IMR-90 (cell line): ENCODE measurements at regions not wholly inside any gene's neighbourhood (a gene's known extent, or its start where the extent isn't known, plus 50 kb on each side); places are given as distances from the start of the nearest gene placed in this dataset.

Experiments
- ATAC-seq: fragments of 200-7000 bp; cut with Tn5 transposase; 2 replicates; pipeline ENCODE4 v1.9.1; 2020; ENCODE audit warnings: low read depth, mild to moderate bottlenecking, moderate library complexity
- BruUV-seq: library from RNA; stranded (reverse); fragments of 400-500 nt; replicated peaks from 2 replicates; lab custom pipeline; 2021; lab: Mats Ljungman, UMichigan
- CTCF ChIA-PET: fragments of 300-600 bp; formaldehyde crosslinking; extraction: SDS; loops from one replicate; lab custom pipeline; 2021; ENCODE audit warnings: antibody characterized with exemption; lab: Yijun Ruan, JAX
- POLR2A ChIA-PET: fragments of 300-600 bp; sonication (Branson Sonifier 250); formaldehyde crosslinking; loops from one replicate; lab custom pipeline; 2022; ENCODE audit warnings: antibody characterized with exemption; ENCODE audit not compliant: unreplicated experiment; lab: Charles Lee
- DNase-seq: peaks from one replicate; pipeline ENCODE4 v3.0.0; 2013
- H2AFZ ChIP-seq: replicated peaks from 2 replicates; pipeline ENCODE3; 2013; ENCODE audit warnings: low read length, mild to moderate bottlenecking; ENCODE audit not compliant: poor library complexity
- H2AK5ac ChIP-seq: 2 replicates; pipeline ENCODE4 v1.6.1; 2013; ENCODE audit warnings: low read depth, low read length, inconsistent platforms
- H2AK9ac ChIP-seq: replicated peaks from 2 replicates; pipeline ENCODE3; 2013; ENCODE audit warnings: mild to moderate bottlenecking, low read depth, low read length, moderate library complexity; ENCODE audit not compliant: poor library complexity
- H2BK120ac ChIP-seq: 2 replicates; pipeline ENCODE4 v1.6.1; 2013; ENCODE audit warnings: low read depth, low read length, inconsistent platforms
- H2BK15ac ChIP-seq: 3 replicates; pipeline ENCODE4 v1.6.1; 2013; ENCODE audit warnings: low read depth, low read length, inconsistent platforms
- H2BK20ac ChIP-seq: 2 replicates; pipeline ENCODE4 v1.6.1; 2013; ENCODE audit warnings: low read depth, mild to moderate bottlenecking, inconsistent platforms, low read length, moderate library complexity
- H2BK5ac ChIP-seq: 2 replicates; pipeline ENCODE4 v1.6.1; 2013; ENCODE audit warnings: mild to moderate bottlenecking, low read depth, low read length, inconsistent platforms; ENCODE audit not compliant: poor library complexity, severe bottlenecking
- H3K14ac ChIP-seq: replicated peaks from 2 replicates; pipeline ENCODE4 v1.6.1; 2013; ENCODE audit warnings: low read depth, low read length, inconsistent platforms
- H3K18ac ChIP-seq: 2 replicates; pipeline ENCODE4 v1.6.1; 2013; ENCODE audit warnings: low read depth, low read length, control low read depth
- H3K23ac ChIP-seq: 2 replicates; pipeline ENCODE4 v1.6.1; 2013; ENCODE audit warnings: low read depth, low read length, inconsistent platforms
- H3K27ac ChIP-seq: 2 replicates; pipeline ENCODE4 v1.5.1; 2013; ENCODE audit warnings: mild to moderate bottlenecking, control low read depth, low read length; ENCODE audit not compliant: insufficient read depth
- H3K27me3 ChIP-seq: 2 replicates; pipeline ENCODE4 v1.6.1; 2013; ENCODE audit warnings: low read length; ENCODE audit not compliant: control insufficient read depth, insufficient read depth
- H3K36me3 ChIP-seq: 2 replicates; pipeline ENCODE4 v1.6.1; 2013; ENCODE audit warnings: low read length, mixed read lengths; ENCODE audit not compliant: control insufficient read depth, insufficient read depth
- H3K4ac ChIP-seq: 2 replicates; pipeline ENCODE4 v1.6.1; 2013; ENCODE audit warnings: low read depth, low read length, inconsistent platforms
- H3K4me1 ChIP-seq: 2 replicates; pipeline ENCODE4 v1.6.1; 2013; ENCODE audit warnings: low read length, mixed read lengths; ENCODE audit not compliant: control insufficient read depth, insufficient read depth
- H3K4me2 ChIP-seq: 2 replicates; pipeline ENCODE4 v1.6.1; 2013; ENCODE audit warnings: low read depth, mild to moderate bottlenecking, control low read depth, low read length, moderate library complexity
- H3K4me3 ChIP-seq: 2 replicates; pipeline ENCODE4 v1.5.1; 2013; ENCODE audit warnings: low read depth, mild to moderate bottlenecking, control low read depth, low read length, moderate library complexity; ENCODE audit not compliant: insufficient read depth
- H3K56ac ChIP-seq: 2 replicates; pipeline ENCODE4 v1.6.1; 2013; ENCODE audit warnings: low read length, inconsistent platforms; ENCODE audit not compliant: insufficient read depth; ENCODE audit errors: extremely low read depth
- H3K79me1 ChIP-seq, 2 experiments: 2 replicates each; pipeline ENCODE4 v1.6.1; 2013; ENCODE audit warnings: low read length in 2 of 2, inconsistent platforms in 1 of 2, low read depth in 1 of 2
- H3K9ac ChIP-seq: 2 replicates; pipeline ENCODE4 v1.6.1; 2013; ENCODE audit warnings: low read depth, low read length, control low read depth
- H3K9me1 ChIP-seq: 2 replicates; pipeline ENCODE4 v1.6.1; 2013; ENCODE audit warnings: low read length, inconsistent platforms; ENCODE audit not compliant: insufficient read depth
- H3K9me3 ChIP-seq: 2 replicates; pipeline ENCODE4 v1.6.1; 2013; ENCODE audit warnings: low read length; ENCODE audit not compliant: control insufficient read depth, insufficient read depth
- H4K20me1 ChIP-seq: 2 replicates; pipeline ENCODE4 v1.6.1; 2013; ENCODE audit warnings: low read length, inconsistent platforms; ENCODE audit not compliant: insufficient read depth
- H4K5ac ChIP-seq: 2 replicates; pipeline ENCODE4 v1.6.1; 2013; ENCODE audit warnings: mild to moderate bottlenecking, low read depth, low read length, control low read depth
- H4K8ac ChIP-seq, 2 experiments: 2 replicates each; pipeline ENCODE4 v1.6.1; 2013; ENCODE audit warnings: low read depth in 2 of 2, low read length in 2 of 2, control low read depth in 1 of 2, inconsistent platforms in 1 of 2
- H4K91ac ChIP-seq: 2 replicates; pipeline ENCODE4 v1.6.1; 2013; ENCODE audit warnings: low read depth, low read length, inconsistent platforms; ENCODE audit not compliant: insufficient read depth
- CEBPB ChIP-seq: IDR thresholded peaks from 2 replicates; pipeline ENCODE4 v1.6.1; 2012; ENCODE audit warnings: low read depth, low read length, improper control_type of control experiment
- ELK1 ChIP-seq: fragments of 150-350 bp; IDR thresholded peaks from 2 replicates; pipeline ENCODE4 v1.6.1; 2016; ENCODE audit warnings: low read depth, mild to moderate bottlenecking, low read length, moderate library complexity, borderline replicate concordance
- MAFK ChIP-seq: IDR thresholded peaks from 2 replicates; pipeline ENCODE4 v1.6.1; 2012; ENCODE audit warnings: low read depth, low read length, improper control_type of control experiment
- MAZ ChIP-seq: IDR thresholded peaks from 2 replicates; pipeline ENCODE4 v1.6.1; 2012; ENCODE audit warnings: low read depth, mild to moderate bottlenecking, low read length, improper control_type of control experiment, moderate library complexity, borderline replicate concordance
- NFE2L2 ChIP-seq: fragments of 150-350 bp; IDR thresholded peaks from 2 replicates; pipeline ENCODE4 v1.6.1; 2016; ENCODE audit warnings: low read depth, mild to moderate bottlenecking, low read length
- RCOR1 ChIP-seq: IDR thresholded peaks from 2 replicates; pipeline ENCODE4 v1.6.1; 2012; ENCODE audit warnings: mild to moderate bottlenecking, low read length, improper control_type of control experiment; ENCODE audit not compliant: insufficient replicate concordance
- RFX5 ChIP-seq: IDR thresholded peaks from 2 replicates; pipeline ENCODE4 v1.8.0; 2012; ENCODE audit warnings: low read depth, mild to moderate bottlenecking, low read length, moderate library complexity
- WGBS, 2 experiments: methylation state at CpG; one replicate each; pipeline versions ENCODE4 v1.1.5 to v1.1.7; 2013; ENCODE audit warnings: missing lambda C conversion rate in 2 of 2; ENCODE audit not compliant: insufficient read length in 1 of 2; ENCODE audit errors: extremely low coverage in 2 of 2; 5-methylcytosine and 5-hydroxymethylcytosine counted together
- dilution Hi-C: fragments of 300-500 bp; cut with HindIII; formaldehyde crosslinking; loops from one replicate; pipeline ENCODE4 v1.14.3; 2018; ENCODE audit warnings: low sequenced_read_pairs; ENCODE audit not compliant: unreplicated experiment
- in situ Hi-C: fragments of 300-500 bp; cut with MboI; formaldehyde crosslinking; loops from 3 replicates; pipeline ENCODE4 v1.14.3; 2019; ENCODE audit warnings: low sequenced_read_pairs, inconsistent platforms, mixed read lengths
- intact Hi-C: fragments of 100-400 bp; cut with micrococcal nuclease; formaldehyde crosslinking; loops from 2 replicates; pipeline ENCODE4 v1.10.0; 2022

- H2BK120ac ChIP-seq, result no peak overlapping the region
- no TSS peak for BruUV-seq
- H2AK9ac ChIP-seq, result no peak overlapping the region
- in situ Hi-C loops, result no loop called here
- ChIA-PET POLR2A (no interaction called here), CTCF (no interaction called here)
- no peaks in the 10 kb centered on the region; the same call in 1 of the 2 replicates for H3K27me3 ChIP-seq
- H3K4me1 ChIP-seq, result no peaks in the 10 kb centered on the region
- H3K56ac ChIP-seq, result no peak overlapping the region
- no peak overlapping the region for H2BK5ac ChIP-seq
- no peak overlapping the region for H3K4me3 ChIP-seq
- H3K27ac ChIP-seq, result no peak overlapping the region
- H3K18ac ChIP-seq, result no peak overlapping the region
- H3K9me1 ChIP-seq, result no peaks in the 10 kb centered on the region
- no peak overlapping the region for H4K5ac ChIP-seq
- no peak overlapping the region for H2AFZ ChIP-seq
- no peak overlapping the region for H2AK5ac ChIP-seq
- dilution Hi-C loops, result no loop called here
- H3K9me3 ChIP-seq, result no peaks in the 10 kb centered on the region
- H3K36me3 ChIP-seq, result no peaks in the 10 kb centered on the region
- H3K9ac ChIP-seq, result no peak overlapping the region
- ATAC-seq, result no peak
- no peak overlapping the region for H3K14ac ChIP-seq
- no CpG with 5 or more reads among the region's 3 CpGs for WGBS, 2 experiments
- H3K23ac ChIP-seq, result no peak overlapping the region
- no peak for TF ChIP-seq RFX5
- TF ChIP-seq ELK1, result no peak
- no peak for TF ChIP-seq CEBPB
- TF ChIP-seq MAFK, result peak; percentile 42; the same call in 1 of the 2 replicates
- TF ChIP-seq RCOR1, result no peak
- no peak for TF ChIP-seq MAZ
- TF ChIP-seq NFE2L2, result no peak
- no peak overlapping the region for H2BK15ac ChIP-seq
- H2BK20ac ChIP-seq, result no peak overlapping the region
- no peak overlapping the region for H3K4me2 ChIP-seq
- no peak overlapping the region for H3K4ac ChIP-seq
- no peaks in the 10 kb centered on the region for H4K20me1 ChIP-seq
- H4K8ac ChIP-seq, result no peak overlapping the region
- no peak overlapping the region for H4K91ac ChIP-seq
- DNase-seq, result no peak
- intact Hi-C loops, result no loop called here
- H3K79me1 ChIP-seq, result no peaks in the 10 kb centered on the region
Measured at GRCh38 chr6:84459401-84459800, 232.0 kb upstream of the CEP162 start.
